ENCODE measurements at regions not wholly inside any gene's neighbourhood (a gene's known extent, or its start where the extent isn't known, plus 50 kb on each side); places are given as distances from the start of the nearest gene placed in this dataset.
A peak's percentile ranks its signal among the peaks of the same experiment; 100 is the strongest.

DNA sequence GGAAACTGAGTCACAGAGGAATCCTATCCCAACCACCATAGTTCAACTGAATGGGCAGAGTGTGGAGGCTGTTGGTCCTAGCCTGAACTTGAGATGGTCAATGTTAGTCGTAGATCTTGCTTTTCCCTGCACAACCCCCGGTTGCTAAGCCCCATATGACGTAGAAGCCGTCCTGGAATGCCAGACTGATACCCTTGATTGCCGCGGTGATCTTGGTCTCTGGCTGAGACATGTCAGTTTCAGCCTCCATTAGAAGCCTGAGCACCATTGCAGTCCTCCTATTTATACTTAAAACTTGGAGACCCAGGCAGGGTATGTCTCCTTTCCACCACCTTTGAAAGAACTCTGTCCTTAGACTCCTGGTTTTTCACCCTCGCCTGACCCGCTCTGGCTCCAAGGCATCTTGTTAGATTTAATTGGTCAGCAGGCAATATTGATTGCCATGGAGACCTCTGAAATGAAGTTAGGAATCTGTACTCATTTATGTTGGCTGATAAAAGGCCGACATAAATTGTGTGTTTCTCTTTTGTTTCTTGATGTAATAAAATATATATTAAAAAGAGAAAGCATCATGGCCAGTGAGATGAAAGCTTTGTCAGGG lies 53.4 kb downstream of the RPLP1 start:
- H3K4me3 ChIP-seq (ENCODE audit: low read depth, low read length) = no peak overlapping the region
- no peak for DNase-seq (ENCODE audit: low read depth)

DNA sequence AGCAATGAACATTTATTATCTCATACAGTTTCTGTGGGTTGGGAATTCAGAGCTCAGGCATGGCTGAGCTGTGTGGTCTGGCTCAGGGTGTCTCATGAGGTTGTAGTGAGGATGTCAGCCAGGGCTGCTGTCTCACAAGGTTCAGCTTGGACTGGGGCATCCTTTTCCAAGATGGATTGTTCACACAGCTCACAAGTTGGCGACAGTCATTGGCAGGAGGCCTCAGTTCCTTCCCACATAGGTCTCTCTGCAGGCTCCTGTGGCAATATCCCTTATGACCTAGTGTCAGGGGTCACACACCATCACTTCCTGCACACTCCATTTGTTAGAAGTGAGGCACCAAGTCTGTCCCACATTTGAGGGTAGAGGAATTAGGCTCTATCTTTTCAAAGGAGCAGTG lies 56.0 kb downstream of the RPLP1 start:
- H3K4me3 ChIP-seq (ENCODE audit: low read depth, low read length) = no peak overlapping the region
- DNase-seq (ENCODE audit: low read depth) = no peak

DNA sequence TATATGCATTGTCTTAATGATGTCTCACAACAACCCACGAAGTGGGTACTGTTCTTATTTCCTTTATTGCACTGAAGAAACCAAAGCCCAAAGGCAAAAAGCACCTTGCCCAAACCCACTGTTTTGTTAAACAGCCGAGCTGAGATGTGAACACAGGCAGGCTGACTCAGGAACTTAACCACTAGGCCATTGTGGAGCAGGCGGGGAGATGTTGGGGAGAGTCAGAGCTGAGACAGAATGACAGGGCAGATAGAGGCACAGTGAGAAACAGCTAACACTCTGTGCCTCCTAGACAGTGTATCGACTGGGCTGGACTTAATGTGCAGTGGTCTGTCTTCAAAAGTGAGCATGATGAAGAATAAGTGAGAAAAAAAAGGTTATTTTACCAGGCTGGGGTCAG lies 56.5 kb downstream of the RPLP1 start:
- DNase-seq (ENCODE audit: low read depth) = no peak
- H3K4me3 ChIP-seq (ENCODE audit: low read depth, low read length) = no peak overlapping the region

DNA sequence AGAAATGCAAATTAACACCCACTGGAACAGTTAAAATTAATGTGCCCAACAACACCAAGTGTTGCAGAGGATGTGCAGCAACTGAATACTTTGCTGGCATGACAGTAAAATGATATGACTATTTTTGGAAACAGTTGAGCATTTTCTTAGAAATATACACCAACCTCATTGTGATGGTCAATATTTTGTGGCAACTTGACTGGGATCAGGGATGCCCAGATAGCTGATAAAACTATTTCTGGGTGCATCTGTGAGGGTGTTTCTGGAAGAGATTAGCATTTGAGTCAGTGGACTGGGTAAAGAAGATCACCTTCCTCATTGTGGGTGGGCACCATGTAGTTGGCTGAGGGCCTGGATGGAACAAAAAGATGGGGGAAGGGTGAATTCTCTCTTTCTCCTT lies 57.9 kb downstream of the RPLP1 start:
- H3K4me3 ChIP-seq (ENCODE audit: low read depth, low read length) = no peak overlapping the region
- no peak for DNase-seq (ENCODE audit: low read depth)

- H3K4me3 ChIP-seq (ENCODE audit: low read depth, low read length) = no peak overlapping the region
- DNase-seq (ENCODE audit: low read depth) = no peak
These were observed 58.4 kb downstream of the RPLP1 start for GRCh38 chr15:69511015-69511414.

- DNase-seq (ENCODE audit: low read depth) = no peak
These were observed 59.2 kb downstream of the RPLP1 start for GRCh38 chr15:69511716-69512340.

DNA sequence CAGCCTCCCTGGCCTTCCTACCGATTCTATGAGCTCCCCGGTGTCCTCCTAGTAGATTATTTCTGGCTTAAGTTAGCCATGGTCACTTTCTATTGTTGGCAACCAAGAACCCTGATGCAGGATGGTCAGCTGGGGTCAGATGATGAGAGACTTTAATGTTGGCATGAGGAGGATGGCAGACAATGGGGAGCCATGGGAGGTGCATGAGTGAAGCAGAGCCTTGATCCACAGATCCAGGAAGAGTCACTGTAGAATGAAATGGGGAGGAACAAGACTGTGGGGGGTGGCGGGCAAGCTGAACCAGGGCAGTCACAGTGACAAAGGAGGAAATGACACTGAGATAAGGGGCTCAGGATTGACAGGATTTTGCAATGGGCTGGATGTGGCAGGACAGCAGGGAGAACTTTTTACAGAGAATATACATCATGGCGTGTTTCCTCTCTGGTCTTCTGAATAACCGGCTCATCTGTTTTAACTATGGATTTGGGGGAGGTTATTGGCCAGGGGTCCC lies 60.9 kb downstream of the RPLP1 start:
- H3K4me3 ChIP-seq (ENCODE audit: low read depth, low read length) = no peak overlapping the region
- DNase-seq (ENCODE audit: low read depth) = no peak

More at GRCh38 chr15:69511716-69512340, 59.2 kb downstream of the RPLP1 start:
- H3K4me3 ChIP-seq (ENCODE audit: low read depth, low read length) = no peak overlapping the region

DNA sequence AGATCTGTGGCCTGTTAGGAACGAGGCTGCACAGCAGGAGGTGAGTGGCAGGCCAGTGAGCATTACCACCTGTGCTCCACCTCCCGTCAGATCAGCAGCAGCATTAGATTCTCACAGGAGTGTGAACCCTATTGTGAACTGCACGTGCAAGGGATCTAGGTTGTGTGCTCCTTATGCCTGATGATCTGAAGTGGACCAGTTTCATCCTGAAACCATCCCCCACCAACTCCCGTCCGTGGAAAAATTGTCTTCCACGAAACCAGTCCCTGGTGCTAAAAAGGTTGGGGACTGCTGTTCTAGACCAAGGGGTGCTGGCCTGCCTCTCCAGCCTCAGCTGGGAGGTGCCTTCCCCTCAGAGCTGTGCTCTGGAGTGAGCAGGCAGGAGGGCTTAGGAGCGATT lies 61.4 kb downstream of the RPLP1 start:
- no peak for DNase-seq (ENCODE audit: low read depth)
- no peak overlapping the region for H3K4me3 ChIP-seq (ENCODE audit: low read depth, low read length)

DNA sequence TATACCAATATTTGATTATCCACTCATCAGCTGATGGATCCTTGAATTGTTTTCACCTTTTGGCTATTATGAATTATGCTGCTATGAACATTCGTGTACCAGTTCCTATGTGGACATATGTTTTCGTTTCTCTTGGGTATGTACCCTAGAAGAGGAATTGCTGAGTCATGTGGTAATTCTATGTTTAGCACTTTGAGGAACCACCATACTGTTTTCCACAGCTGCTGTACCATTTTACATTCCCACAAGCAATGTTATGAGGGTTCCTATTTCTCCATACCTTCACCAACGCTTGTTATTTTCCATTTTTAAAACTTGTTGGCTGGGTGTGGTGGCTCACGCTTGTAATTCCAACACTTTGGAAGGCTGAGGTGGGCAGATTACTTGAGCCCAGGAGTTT lies 62.9 kb downstream of the RPLP1 start:
- no peak overlapping the region for H3K4me3 ChIP-seq (ENCODE audit: low read depth, low read length)

GRCh38 chr15:69515926-69516325 lies 63.3 kb downstream of the RPLP1 start:
- no peak overlapping the region for H3K4me3 ChIP-seq (ENCODE audit: low read depth, low read length)
- DNase-seq (ENCODE audit: low read depth) = no peak

More for the DNA sequence above, 62.9 kb downstream of the RPLP1 start:
- DNase-seq (ENCODE audit: low read depth) = no peak

GRCh38 chr15:69517052-69517451 lies 64.4 kb downstream of the RPLP1 start:
- H3K4me3 ChIP-seq (ENCODE audit: low read depth, low read length) = no peak overlapping the region
- DNase-seq (ENCODE audit: low read depth) = no peak

DNA sequence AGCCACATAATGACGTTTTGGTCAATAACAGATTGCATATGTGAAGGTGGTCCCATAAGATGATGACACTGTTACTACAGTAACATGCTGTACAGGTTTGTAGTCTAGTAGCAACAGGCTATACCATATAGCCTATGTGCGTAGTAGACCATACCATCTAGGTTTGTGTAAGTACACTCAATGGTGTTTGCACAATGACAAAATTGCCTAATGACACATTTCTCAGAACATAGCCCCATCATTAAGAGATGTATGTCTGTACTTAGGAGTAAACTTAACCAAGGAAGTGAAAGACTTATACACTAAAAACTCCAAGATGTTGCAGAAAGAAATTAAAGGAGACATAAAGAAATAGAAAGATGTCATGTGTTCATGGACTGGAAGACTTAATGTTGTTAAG lies 66.2 kb downstream of the RPLP1 start:
- no peak for DNase-seq (ENCODE audit: low read depth)
- H3K4me3 ChIP-seq (ENCODE audit: low read depth, low read length) = no peak overlapping the region

- H3K4me3 ChIP-seq (ENCODE audit: low read depth, low read length) = no peak overlapping the region
- no peak for DNase-seq (ENCODE audit: low read depth)
These were observed 67.4 kb downstream of the RPLP1 start for GRCh38 chr15:69520067-69520466.

- DNase-seq (ENCODE audit: low read depth) = no peak
These were observed 69.7 kb downstream of the RPLP1 start for GRCh38 chr15:69522361-69522760.

GRCh38 chr15:69523010-69524001 lies 70.7 kb downstream of the RPLP1 start:
- H3K4me3 ChIP-seq (ENCODE audit: low read depth, low read length) = no peak overlapping the region
- peak; percentile 35 for DNase-seq (ENCODE audit: low read depth)

More at GRCh38 chr15:69522361-69522760, 69.7 kb downstream of the RPLP1 start:
- H3K4me3 ChIP-seq (ENCODE audit: low read depth, low read length) = no peak overlapping the region

DNA sequence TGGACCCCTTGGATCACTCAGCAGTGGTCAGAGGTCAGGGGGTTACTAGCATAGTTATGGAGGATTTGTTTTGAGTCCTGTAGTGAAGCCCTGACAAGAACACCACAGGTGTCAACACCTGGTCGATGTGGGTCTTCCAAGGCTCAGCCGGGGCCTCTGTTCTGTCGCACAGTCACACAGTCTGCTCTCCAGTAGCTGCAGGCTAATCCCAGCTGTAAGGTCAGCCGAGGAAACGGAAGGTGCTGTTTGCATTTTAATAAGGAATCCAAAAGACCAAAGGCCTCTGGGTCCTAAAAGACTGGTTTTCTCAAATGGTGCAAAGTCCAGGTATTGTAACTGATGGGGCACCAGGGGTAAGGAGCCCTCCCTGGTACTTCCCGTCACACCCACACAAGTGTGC lies 71.7 kb downstream of the RPLP1 start:
- H3K4me3 ChIP-seq (ENCODE audit: low read depth, low read length) = no peak overlapping the region
- DNase-seq (ENCODE audit: low read depth) = no peak

GRCh38 chr15:69524814-69525213 lies 72.2 kb downstream of the RPLP1 start:
- DNase-seq (ENCODE audit: low read depth) = no peak

DNA sequence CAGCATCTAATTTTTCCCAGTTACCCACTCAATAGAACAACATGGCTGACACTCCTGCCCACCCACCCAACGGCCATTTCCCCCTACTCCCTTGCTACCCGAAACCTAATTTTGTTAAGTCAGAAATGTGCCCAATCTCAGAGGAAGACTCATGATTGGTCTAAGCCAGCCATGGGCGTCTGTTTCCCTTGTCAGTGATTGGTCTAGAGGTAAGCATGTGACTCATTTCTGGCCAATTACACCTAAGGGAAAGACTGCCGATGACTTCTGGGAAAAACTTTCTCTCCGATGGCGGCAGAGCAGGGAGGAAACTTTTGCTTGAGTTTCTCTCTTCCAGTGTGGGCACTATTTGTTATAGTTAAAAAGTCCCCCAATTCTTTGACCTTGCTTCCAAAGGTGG lies 72.9 kb downstream of the RPLP1 start:
- no peak for DNase-seq (ENCODE audit: low read depth)
- no peak overlapping the region for H3K4me3 ChIP-seq (ENCODE audit: low read depth, low read length)

More at GRCh38 chr15:69524814-69525213, 72.2 kb downstream of the RPLP1 start:
- H3K4me3 ChIP-seq (ENCODE audit: low read depth, low read length) = no peak overlapping the region

DNA sequence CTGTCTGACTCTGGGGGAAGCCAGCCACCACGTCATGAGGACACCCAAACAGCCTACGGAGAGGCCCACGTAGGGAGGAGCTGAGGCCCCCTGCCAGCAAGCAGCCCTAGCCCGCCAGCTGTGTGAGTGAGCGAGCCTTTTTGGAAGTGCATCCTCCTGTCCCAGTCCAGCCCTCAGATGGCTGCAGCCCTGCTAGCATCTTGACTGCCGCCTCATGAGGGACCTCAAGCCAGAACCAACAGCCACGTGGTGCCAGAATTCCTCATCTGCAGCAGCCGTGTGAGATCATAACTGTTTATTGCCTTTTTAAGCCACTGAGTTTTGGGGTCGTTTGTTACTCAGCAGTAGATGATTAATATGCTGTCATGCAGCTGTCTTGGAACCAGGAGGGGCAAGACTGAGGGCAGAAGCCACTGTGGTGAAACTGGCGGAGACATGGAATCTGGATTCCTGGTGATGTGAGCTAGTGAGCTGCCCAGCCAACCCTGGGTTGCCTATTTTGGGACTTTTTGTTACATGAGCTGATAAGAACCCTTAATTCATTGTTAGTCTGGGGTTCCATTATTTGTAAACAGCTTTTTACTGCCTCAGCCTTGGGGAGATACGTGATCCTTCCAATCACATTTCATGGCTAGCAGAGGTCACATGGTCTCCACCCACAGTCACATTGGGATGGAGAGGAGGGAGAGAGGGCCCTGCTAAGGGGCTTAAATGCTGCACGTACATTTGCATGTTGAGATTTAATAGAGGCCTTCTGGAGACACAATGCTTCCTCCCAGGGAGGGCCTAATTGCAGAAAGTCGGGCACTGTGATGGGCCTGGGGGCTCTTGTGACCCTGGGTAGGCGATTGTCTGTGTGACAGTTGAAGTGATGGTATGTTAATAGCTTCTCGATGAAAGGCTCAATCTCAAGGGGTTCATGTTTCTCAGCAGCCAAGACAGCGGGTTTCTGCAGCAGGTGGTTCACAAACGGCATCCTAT lies 73.8 kb downstream of the RPLP1 start:
- no peak for DNase-seq (ENCODE audit: low read depth)

More for the DNA sequence above, 73.8 kb downstream of the RPLP1 start:
- no peak overlapping the region for H3K4me3 ChIP-seq (ENCODE audit: low read depth, low read length)
